Kidney tubule cell (primary cell): ENCODE measurements at regions not wholly inside any gene's neighbourhood (a gene's known extent, or its start where the extent isn't known, plus 50 kb on each side); places are given as distances from the start of the nearest gene placed in this dataset.

Source experiments
- DNase-seq: peaks from one replicate; pipeline ENCODE4 v3.0.0-alpha.2; 2018; ENCODE audit warnings: low spot score

DNA sequence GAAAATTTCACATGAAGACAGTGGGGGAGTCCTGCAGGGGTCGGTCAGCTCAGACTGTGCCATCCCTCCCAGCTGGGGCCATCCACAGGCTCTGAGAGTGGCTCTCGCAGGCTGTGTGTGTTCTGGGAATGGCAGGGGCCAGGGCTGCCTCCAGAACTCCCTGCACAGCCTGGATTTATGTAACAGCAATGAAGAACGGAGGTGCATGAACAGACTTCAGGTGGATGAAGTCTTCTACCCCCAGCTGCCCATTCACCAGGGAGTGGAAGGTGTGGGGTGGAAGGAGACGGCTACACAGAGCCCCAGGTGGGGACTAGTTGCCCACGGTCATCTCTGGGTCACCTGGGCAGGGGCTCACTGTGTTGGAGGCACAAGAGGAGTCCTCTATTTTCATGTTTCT, 56.1 kb upstream of the HDAC4 start:
- no peak for DNase-seq

DNA sequence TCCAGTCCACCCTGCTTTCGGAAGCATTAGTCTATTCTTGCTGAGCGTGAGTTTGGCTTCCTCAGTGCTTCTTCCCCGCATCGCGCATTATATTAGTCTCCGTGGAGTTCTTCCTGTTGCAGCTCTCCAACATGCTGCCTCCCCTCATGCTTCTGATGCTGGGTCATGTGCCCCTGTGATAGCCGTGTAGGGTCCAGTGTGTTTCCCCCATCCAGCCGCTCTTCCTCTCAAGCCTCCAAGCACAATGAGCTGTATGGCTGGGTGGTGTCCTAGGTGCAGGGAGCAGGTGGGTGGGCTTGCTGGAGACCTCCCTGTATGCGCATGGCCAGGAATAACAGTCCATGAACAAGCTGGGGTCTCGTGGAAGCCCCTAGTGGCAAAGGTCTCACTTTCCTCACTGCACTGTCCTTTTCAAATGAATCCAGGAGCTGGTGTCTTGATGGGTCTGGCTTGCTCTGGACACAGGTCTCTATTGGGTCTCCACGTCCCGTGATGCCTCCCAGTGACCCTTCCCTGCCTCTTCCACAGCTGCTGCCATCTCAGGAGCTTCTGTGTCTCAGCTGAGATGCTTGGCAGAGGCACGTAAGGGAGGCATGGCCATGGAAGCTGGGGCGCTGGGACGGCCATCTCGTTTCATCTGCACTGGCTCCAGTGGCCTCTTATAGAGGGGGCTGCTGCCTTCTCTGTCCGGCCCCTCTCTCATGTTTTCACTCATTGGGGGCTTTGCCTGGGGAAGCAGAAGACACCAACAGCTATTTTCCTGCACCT, 54.8 kb upstream of the HDAC4 start:
- DNase-seq = no peak

DNA sequence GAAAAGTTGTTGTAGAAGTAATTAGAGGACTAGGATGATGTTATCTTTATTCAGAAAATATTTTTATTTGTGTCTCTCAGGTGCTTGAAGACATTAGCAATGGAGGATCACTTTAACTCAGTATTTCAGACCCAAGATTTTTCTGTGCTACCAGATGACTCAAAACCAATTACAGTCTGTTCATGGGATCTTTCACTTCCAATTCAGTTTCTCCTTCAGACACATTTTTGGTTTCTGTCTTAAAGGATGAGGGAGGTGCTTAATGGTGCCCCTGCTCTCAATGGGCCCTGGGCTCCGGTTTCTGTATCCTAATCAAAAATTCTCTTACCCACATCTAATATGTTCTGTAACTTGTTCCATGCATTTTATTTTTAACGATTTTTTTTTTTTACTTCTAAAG, 53.7 kb upstream of the HDAC4 start:
- no peak for DNase-seq
